Mesendoderm (in vitro differentiated cells): ENCODE measurements at regions not wholly inside any gene's neighbourhood (a gene's known extent, or its start where the extent isn't known, plus 50 kb on each side); places are given as distances from the start of the nearest gene placed in this dataset.

Source experiments
- DNase-seq: peaks from one replicate; pipeline ENCODE4 v3.0.0; 2013
- H2AK5ac ChIP-seq: 2 replicates; pipeline ENCODE4 v1.6.1; 2013; ENCODE audit warnings: low read length, inconsistent platforms
- H2BK120ac ChIP-seq: 2 replicates; pipeline ENCODE4 v1.6.1; 2013; ENCODE audit warnings: low read depth, mild to moderate bottlenecking, low read length, moderate library complexity, mixed read lengths
- H2BK15ac ChIP-seq: replicated peaks from 2 replicates; pipeline ENCODE4 v1.6.1; 2013; ENCODE audit warnings: low read depth, mild to moderate bottlenecking, moderate library complexity
- H2BK5ac ChIP-seq: 2 replicates; pipeline ENCODE4 v1.6.1; 2013; ENCODE audit warnings: low read length, inconsistent platforms
- H3K18ac ChIP-seq: 2 replicates; pipeline ENCODE4 v1.6.1; 2013; ENCODE audit warnings: mild to moderate bottlenecking, low read length, mixed read lengths
- H3K23ac ChIP-seq: one replicate; pipeline ENCODE4 v1.6.1; 2013; ENCODE audit warnings: low read length
- H3K27ac ChIP-seq: 2 replicates; pipeline ENCODE4 v1.5.1; 2013; ENCODE audit warnings: low read depth, mild to moderate bottlenecking, inconsistent platforms, low read length, moderate library complexity
- H3K27me3 ChIP-seq: 2 replicates; pipeline ENCODE4 v1.6.1; 2013; ENCODE audit warnings: low read length, control low read depth, mild to moderate bottlenecking, inconsistent platforms; ENCODE audit not compliant: insufficient read depth, poor library complexity
- H3K36me3 ChIP-seq: 2 replicates; pipeline ENCODE4 v1.6.1; 2013; ENCODE audit warnings: low read length, inconsistent platforms; ENCODE audit not compliant: control insufficient read depth, insufficient read depth
- H3K4ac ChIP-seq: one replicate; pipeline ENCODE4 v1.6.1; 2013; ENCODE audit warnings: low read depth, mild to moderate bottlenecking, low read length, moderate library complexity
- H3K4me1 ChIP-seq: 2 replicates; pipeline ENCODE4 v1.6.1; 2013; ENCODE audit warnings: low read depth, low read length, inconsistent platforms; ENCODE audit not compliant: control insufficient read depth
- H3K4me2 ChIP-seq: 2 replicates; pipeline ENCODE4 v1.6.1; 2013; ENCODE audit warnings: low read length
- H3K4me3 ChIP-seq: 2 replicates; pipeline ENCODE4 v1.5.1; 2013; ENCODE audit warnings: mild to moderate bottlenecking, low read length
- H3K56ac ChIP-seq: one replicate; pipeline ENCODE4 v1.6.1; 2013; ENCODE audit warnings: low read length
- H3K79me1 ChIP-seq: 2 replicates; pipeline ENCODE4 v1.6.1; 2013; ENCODE audit warnings: low read length, inconsistent platforms
- H3K79me2 ChIP-seq: 2 replicates; pipeline ENCODE4 v1.6.1; 2013; ENCODE audit warnings: mild to moderate bottlenecking, low read length; ENCODE audit not compliant: control insufficient read depth, insufficient read depth
- H3K9ac ChIP-seq: 2 replicates; pipeline ENCODE4 v1.6.1; 2013; ENCODE audit warnings: low read length, inconsistent platforms
- H4K5ac ChIP-seq: one replicate; pipeline ENCODE4 v1.6.1; 2013; ENCODE audit warnings: low read length
- H4K8ac ChIP-seq: one replicate; pipeline ENCODE4 v1.6.1; 2013; ENCODE audit warnings: low read depth, mild to moderate bottlenecking, control low read depth, low read length, moderate library complexity
- WGBS: extraction: QIAGEN DNeasy Blood & Tissue Kit; methylation state at CpG from one replicate; pipeline ENCODE4 v1.1.7; 2013; ENCODE audit warnings: low lambda C conversion rate, missing lambda C conversion rate; ENCODE audit not compliant: insufficient coverage; ENCODE audit errors: extremely low coverage; 5-methylcytosine and 5-hydroxymethylcytosine counted together

GRCh38 chr10:129133856-129134255 is 333.2 kb upstream of the MGMT start:
- no peak overlapping the region for H2BK120ac ChIP-seq
- no peaks in the 10 kb centered on the region for H3K79me2 ChIP-seq
- no CpG with 5 or more reads among the region's 5 CpGs for WGBS
- no peak overlapping the region for H3K9ac ChIP-seq
- no peaks in the 10 kb centered on the region for H3K79me1 ChIP-seq
- no peak overlapping the region for H3K23ac ChIP-seq
- H3K4me1 ChIP-seq = no peaks in the 10 kb centered on the region
- H4K8ac ChIP-seq = no peak overlapping the region
- H3K18ac ChIP-seq = no peak overlapping the region
- H2BK15ac ChIP-seq = no peak overlapping the region
- peak; percentile 8 for DNase-seq
- H3K4me3 ChIP-seq = no peak overlapping the region
- H3K27me3 ChIP-seq = no peaks in the 10 kb centered on the region
- no peak overlapping the region for H2BK5ac ChIP-seq
- H3K4me2 ChIP-seq = no peak overlapping the region
- no peak overlapping the region for H4K5ac ChIP-seq
- no peak overlapping the region for H3K56ac ChIP-seq
- H3K27ac ChIP-seq = no peak overlapping the region
- H3K36me3 ChIP-seq = no peaks in the 10 kb centered on the region
- no peak overlapping the region for H2AK5ac ChIP-seq
- no peak overlapping the region for H3K4ac ChIP-seq

- Histone ChIP-seq H2BK15ac (no peak overlapping the region), H2AK5ac (no peak overlapping the region), H2BK120ac (no peak overlapping the region), H2BK5ac (no peak overlapping the region), H3K79me1 (no peaks in the 10 kb centered on the region), H3K4me3 (no peak overlapping the region), H3K27ac (no peak overlapping the region), H3K36me3 (no peaks in the 10 kb centered on the region), H3K27me3 (no peaks in the 10 kb centered on the region), H3K4ac (no peak overlapping the region), H3K23ac (no peak overlapping the region), H4K5ac (no peak overlapping the region), H3K79me2 (no peaks in the 10 kb centered on the region), H4K8ac (no peak overlapping the region), H3K18ac (no peak overlapping the region), H3K9ac (no peak overlapping the region), H3K4me2 (no peak overlapping the region), H3K4me1 (no peaks in the 10 kb centered on the region), H3K56ac (no peak overlapping the region)
- no peak for DNase-seq
- WGBS = 100% methylated on average over 1 of the region's 11 CpGs
These were observed 332.7 kb upstream of the MGMT start for GRCh38 chr10:129134371-129134770.

- Histone ChIP-seq H4K8ac (no peak overlapping the region), H4K5ac (no peak overlapping the region), H3K36me3 (no peaks in the 10 kb centered on the region), H3K18ac (no peak overlapping the region), H3K27ac (no peak overlapping the region), H2BK5ac (no peak overlapping the region), H3K9ac (no peak overlapping the region), H3K79me1 (no peaks in the 10 kb centered on the region), H2BK15ac (no peak overlapping the region), H3K4me1 (no peaks in the 10 kb centered on the region), H3K4me2 (no peak overlapping the region), H3K27me3 (no peaks in the 10 kb centered on the region), H3K4ac (no peak overlapping the region), H2BK120ac (no peak overlapping the region), H3K79me2 (no peaks in the 10 kb centered on the region), H3K23ac (no peak overlapping the region), H3K56ac (no peak overlapping the region), H2AK5ac (no peak overlapping the region), H3K4me3 (no peak overlapping the region)
- WGBS = no CpG with 5 or more reads among the region's 5 CpGs
- DNase-seq = no peak
These were observed 331.4 kb upstream of the MGMT start for GRCh38 chr10:129135624-129136023.

- Histone ChIP-seq H3K23ac (no peak overlapping the region), H2AK5ac (no peak overlapping the region), H3K27me3 (no peaks in the 10 kb centered on the region), H3K56ac (no peak overlapping the region), H3K9ac (no peak overlapping the region), H3K4me2 (no peak overlapping the region), H3K4ac (no peak overlapping the region), H4K5ac (no peak overlapping the region), H3K79me1 (no peaks in the 10 kb centered on the region), H3K79me2 (no peaks in the 10 kb centered on the region), H3K36me3 (no peaks in the 10 kb centered on the region), H3K18ac (no peak overlapping the region), H3K4me3 (no peak overlapping the region), H2BK5ac (no peak overlapping the region), H3K27ac (no peak overlapping the region), H3K4me1 (no peaks in the 10 kb centered on the region), H4K8ac (no peak overlapping the region), H2BK120ac (no peak overlapping the region), H2BK15ac (no peak overlapping the region)
- WGBS = no CpG with 5 or more reads among the region's 9 CpGs
- DNase-seq = no peak
These were observed 331.0 kb upstream of the MGMT start for GRCh38 chr10:129136074-129136473.

- DNase-seq = no peak
- no peak overlapping the region for H3K9ac ChIP-seq
- H3K56ac ChIP-seq = no peak overlapping the region
- H3K4me1 ChIP-seq = no peaks in the 10 kb centered on the region
- H2BK120ac ChIP-seq = no peak overlapping the region
- H3K79me1 ChIP-seq = no peaks in the 10 kb centered on the region
- no peak overlapping the region for H3K18ac ChIP-seq
- WGBS = no CpG with 5 or more reads among the region's 19 CpGs
- no peaks in the 10 kb centered on the region for H3K79me2 ChIP-seq
- H3K4me3 ChIP-seq = no peak overlapping the region
- no peaks in the 10 kb centered on the region for H3K27me3 ChIP-seq
- H2BK5ac ChIP-seq = no peak overlapping the region
- no peak overlapping the region for H4K8ac ChIP-seq
- H3K27ac ChIP-seq = no peak overlapping the region
- no peak overlapping the region for H4K5ac ChIP-seq
- H3K4me2 ChIP-seq = no peak overlapping the region
- no peak overlapping the region for H2BK15ac ChIP-seq
- H3K36me3 ChIP-seq = no peaks in the 10 kb centered on the region
- H3K23ac ChIP-seq = no peak overlapping the region
- no peak overlapping the region for H3K4ac ChIP-seq
- H2AK5ac ChIP-seq = no peak overlapping the region
These were observed 330.1 kb upstream of the MGMT start for GRCh38 chr10:129136951-129137350.
